ENCODE measurements at regions not wholly inside any gene's neighbourhood (a gene's known extent, or its start where the extent isn't known, plus 50 kb on each side); places are given as distances from the start of the nearest gene placed in this dataset.

- H3K9ac ChIP-seq (ENCODE audit: low read length), result no peak overlapping the region
Observed at GRCh38 chr4:177841258-177841657, 399.0 kb upstream of the AGA start.

GRCh38 chr4:177853229-177853628, 411.0 kb upstream of the AGA start:
- DNase-seq, result no peak
- H3K9ac ChIP-seq (ENCODE audit: low read length), result no peak overlapping the region
- no peak overlapping the region for H3K56ac ChIP-seq (ENCODE audit: low read length)
- H2BK15ac ChIP-seq (replicated peaks; ENCODE audit: low read depth), result no peak overlapping the region
- no peak overlapping the region for H2BK5ac ChIP-seq (ENCODE audit: low read length)
- no peak overlapping the region for H3K4me3 ChIP-seq (ENCODE audit: low read length)
- H2AK5ac ChIP-seq (ENCODE audit: low read length), result no peak overlapping the region
- H3K4me2 ChIP-seq (ENCODE audit: low read length), result no peak overlapping the region
- no peaks in the 10 kb centered on the region for H3K79me1 ChIP-seq (ENCODE audit: low read length)
- H2BK120ac ChIP-seq (ENCODE audit: low read depth, low read length), result no peak overlapping the region
- H3K27ac ChIP-seq (ENCODE audit: low read depth, low read length), result no peak overlapping the region
- H4K5ac ChIP-seq (ENCODE audit: low read length), result no peak overlapping the region
- no peaks in the 10 kb centered on the region for H3K79me2 ChIP-seq (ENCODE audit: control insufficient read depth, insufficient read depth, low read length)
- no peak overlapping the region for H3K18ac ChIP-seq (ENCODE audit: low read length)
- no peak overlapping the region for H3K4ac ChIP-seq (ENCODE audit: low read depth, low read length)
- H3K4me1 ChIP-seq (ENCODE audit: control insufficient read depth, low read depth, low read length), result no peaks in the 10 kb centered on the region
- WGBS (ENCODE audit: extremely low coverage, insufficient coverage, low lambda C conversion rate), result no CpG with 5 or more reads among the region's 8 CpGs
- no peaks in the 10 kb centered on the region for H3K27me3 ChIP-seq (ENCODE audit: insufficient read depth, low read length, poor library complexity)
- no peak overlapping the region for H4K8ac ChIP-seq (ENCODE audit: low read depth, low read length)
- no peak overlapping the region for H3K23ac ChIP-seq (ENCODE audit: low read length)
- H3K36me3 ChIP-seq (ENCODE audit: control insufficient read depth, insufficient read depth, low read length), result no peaks in the 10 kb centered on the region

More at GRCh38 chr4:177841258-177841657, 399.0 kb upstream of the AGA start:
- WGBS (ENCODE audit: extremely low coverage, insufficient coverage, low lambda C conversion rate), result no CpG with 5 or more reads among the region's 1 CpG
- no peaks in the 10 kb centered on the region for H3K79me1 ChIP-seq (ENCODE audit: low read length)
- H3K27me3 ChIP-seq (ENCODE audit: insufficient read depth, low read length, poor library complexity), result no peaks in the 10 kb centered on the region
- H3K23ac ChIP-seq (ENCODE audit: low read length), result no peak overlapping the region
- H3K4ac ChIP-seq (ENCODE audit: low read depth, low read length), result no peak overlapping the region
- no peaks in the 10 kb centered on the region for H3K36me3 ChIP-seq (ENCODE audit: control insufficient read depth, insufficient read depth, low read length)
- H3K27ac ChIP-seq (ENCODE audit: low read depth, low read length), result no peak overlapping the region
- H3K4me3 ChIP-seq (ENCODE audit: low read length), result no peak overlapping the region
- no peak overlapping the region for H4K5ac ChIP-seq (ENCODE audit: low read length)
- H4K8ac ChIP-seq (ENCODE audit: low read depth, low read length), result no peak overlapping the region
- no peak overlapping the region for H2BK15ac ChIP-seq (replicated peaks; ENCODE audit: low read depth)
- H3K56ac ChIP-seq (ENCODE audit: low read length), result no peak overlapping the region
- H3K18ac ChIP-seq (ENCODE audit: low read length), result no peak overlapping the region
- no peak overlapping the region for H2BK5ac ChIP-seq (ENCODE audit: low read length)
- no peaks in the 10 kb centered on the region for H3K4me1 ChIP-seq (ENCODE audit: control insufficient read depth, low read depth, low read length)
- H2AK5ac ChIP-seq (ENCODE audit: low read length), result no peak overlapping the region
- H2BK120ac ChIP-seq (ENCODE audit: low read depth, low read length), result no peak overlapping the region
- no peak for DNase-seq
- H3K79me2 ChIP-seq (ENCODE audit: control insufficient read depth, insufficient read depth, low read length), result no peaks in the 10 kb centered on the region
- no peak overlapping the region for H3K4me2 ChIP-seq (ENCODE audit: low read length)

GRCh38 chr4:177855507-177856197, 413.4 kb upstream of the AGA start:
- no peak overlapping the region for H2AK5ac ChIP-seq (ENCODE audit: low read length)
- H3K27me3 ChIP-seq (ENCODE audit: insufficient read depth, low read length, poor library complexity), result no peaks in the 10 kb centered on the region
- no peak overlapping the region for H3K56ac ChIP-seq (ENCODE audit: low read length)
- no peaks in the 10 kb centered on the region for H3K36me3 ChIP-seq (ENCODE audit: control insufficient read depth, insufficient read depth, low read length)
- peak; percentile 0 for DNase-seq
- no peak overlapping the region for H3K18ac ChIP-seq (ENCODE audit: low read length)
- no peak overlapping the region for H3K27ac ChIP-seq (ENCODE audit: low read depth, low read length)
- WGBS (ENCODE audit: extremely low coverage, insufficient coverage, low lambda C conversion rate), result no CpG with 5 or more reads among the region's 5 CpGs
- H3K79me2 ChIP-seq (ENCODE audit: control insufficient read depth, insufficient read depth, low read length), result no peaks in the 10 kb centered on the region
- H3K4ac ChIP-seq (ENCODE audit: low read depth, low read length), result no peak overlapping the region
- no peak overlapping the region for H2BK5ac ChIP-seq (ENCODE audit: low read length)
- H3K9ac ChIP-seq (ENCODE audit: low read length), result no peak overlapping the region
- H2BK120ac ChIP-seq (ENCODE audit: low read depth, low read length), result no peak overlapping the region
- H3K4me2 ChIP-seq (ENCODE audit: low read length), result no peak overlapping the region
- no peaks in the 10 kb centered on the region for H3K79me1 ChIP-seq (ENCODE audit: low read length)
- H2BK15ac ChIP-seq (replicated peaks; ENCODE audit: low read depth), result no peak overlapping the region
- H3K4me3 ChIP-seq (ENCODE audit: low read length), result no peak overlapping the region
- H4K8ac ChIP-seq (ENCODE audit: low read depth, low read length), result no peak overlapping the region
- no peak overlapping the region for H3K23ac ChIP-seq (ENCODE audit: low read length)
- no peak overlapping the region for H4K5ac ChIP-seq (ENCODE audit: low read length)
- no peaks in the 10 kb centered on the region for H3K4me1 ChIP-seq (ENCODE audit: control insufficient read depth, low read depth, low read length)

GRCh38 chr4:177860171-177860570, 417.9 kb upstream of the AGA start:
- Histone ChIP-seq H4K8ac (ENCODE audit: low read depth, low read length) (no peak overlapping the region), H2BK5ac (ENCODE audit: low read length) (no peak overlapping the region), H2BK15ac (replicated peaks; ENCODE audit: low read depth) (no peak overlapping the region), H3K27me3 (ENCODE audit: insufficient read depth, low read length, poor library complexity) (no peaks in the 10 kb centered on the region), H2BK120ac (ENCODE audit: low read depth, low read length) (no peak overlapping the region), H2AK5ac (ENCODE audit: low read length) (no peak overlapping the region), H3K9ac (ENCODE audit: low read length) (no peak overlapping the region), H4K5ac (ENCODE audit: low read length) (no peak overlapping the region), H3K56ac (ENCODE audit: low read length) (no peak overlapping the region), H3K4me2 (ENCODE audit: low read length) (no peak overlapping the region), H3K36me3 (ENCODE audit: control insufficient read depth, insufficient read depth, low read length) (no peaks in the 10 kb centered on the region), H3K79me2 (ENCODE audit: control insufficient read depth, insufficient read depth, low read length) (no peaks in the 10 kb centered on the region), H3K4ac (ENCODE audit: low read depth, low read length) (no peak overlapping the region), H3K4me1 (ENCODE audit: control insufficient read depth, low read depth, low read length) (no peaks in the 10 kb centered on the region), H3K79me1 (ENCODE audit: low read length) (no peaks in the 10 kb centered on the region), H3K18ac (ENCODE audit: low read length) (no peak overlapping the region), H3K4me3 (ENCODE audit: low read length) (no peak overlapping the region), H3K23ac (ENCODE audit: low read length) (no peak overlapping the region), H3K27ac (ENCODE audit: low read depth, low read length) (no peak overlapping the region)
- DNase-seq, result no peak

- Histone ChIP-seq H3K79me1 (ENCODE audit: low read length) (no peaks in the 10 kb centered on the region), H3K4ac (ENCODE audit: low read depth, low read length) (no peak overlapping the region), H3K18ac (ENCODE audit: low read length) (no peak overlapping the region), H3K27ac (ENCODE audit: low read depth, low read length) (no peak overlapping the region), H3K56ac (ENCODE audit: low read length) (no peak overlapping the region), H3K9ac (ENCODE audit: low read length) (no peak overlapping the region), H3K4me3 (ENCODE audit: low read length) (no peak overlapping the region), H2BK15ac (replicated peaks; ENCODE audit: low read depth) (no peak overlapping the region), H4K5ac (ENCODE audit: low read length) (no peak overlapping the region), H3K4me2 (ENCODE audit: low read length) (no peak overlapping the region), H2BK120ac (ENCODE audit: low read depth, low read length) (no peak overlapping the region), H3K79me2 (ENCODE audit: control insufficient read depth, insufficient read depth, low read length) (no peaks in the 10 kb centered on the region), H4K8ac (ENCODE audit: low read depth, low read length) (no peak overlapping the region), H2BK5ac (ENCODE audit: low read length) (no peak overlapping the region), H3K36me3 (ENCODE audit: control insufficient read depth, insufficient read depth, low read length) (no peaks in the 10 kb centered on the region), H3K23ac (ENCODE audit: low read length) (no peak overlapping the region), H2AK5ac (ENCODE audit: low read length) (no peak overlapping the region), H3K4me1 (ENCODE audit: control insufficient read depth, low read depth, low read length) (no peaks in the 10 kb centered on the region), H3K27me3 (ENCODE audit: insufficient read depth, low read length, poor library complexity) (no peaks in the 10 kb centered on the region)
- no peak for DNase-seq
- no CpG with 5 or more reads among the region's 18 CpGs for WGBS (ENCODE audit: extremely low coverage, insufficient coverage, low lambda C conversion rate)
Observed at GRCh38 chr4:177861551-177862094, 419.4 kb upstream of the AGA start.

Data from mesendoderm (in vitro differentiated cells).